GM12891 (cell line): ENCODE measurements at regions not wholly inside any gene's neighbourhood (a gene's known extent, or its start where the extent isn't known, plus 50 kb on each side); places are given as distances from the start of the nearest gene placed in this dataset.

Experiments
- PAX5 ChIP-seq: IDR thresholded peaks from 2 replicates; pipeline ENCODE4 v1.6.1; 2011; ENCODE audit warnings: low read length, moderate library complexity, mild to moderate bottlenecking; ENCODE audit not compliant: insufficient read depth, severe bottlenecking
- POLR2A ChIP-seq: IDR thresholded peaks from 2 replicates; pipeline ENCODE4 v1.6.1; 2011; ENCODE audit warnings: low read depth, low read length, control low read depth
- POLR2AphosphoS5 ChIP-seq: IDR thresholded peaks from 2 replicates; pipeline ENCODE4 v1.6.1; 2011; ENCODE audit warnings: low read depth, low read length, control low read depth
- SPI1 ChIP-seq: IDR thresholded peaks from 2 replicates; pipeline ENCODE4 v1.6.1; 2011; ENCODE audit warnings: low read depth, low read length, control low read depth
- TAF1 ChIP-seq: IDR thresholded peaks from 2 replicates; pipeline ENCODE4 v1.6.1; 2011; ENCODE audit warnings: low read depth, low read length, control low read depth

DNA sequence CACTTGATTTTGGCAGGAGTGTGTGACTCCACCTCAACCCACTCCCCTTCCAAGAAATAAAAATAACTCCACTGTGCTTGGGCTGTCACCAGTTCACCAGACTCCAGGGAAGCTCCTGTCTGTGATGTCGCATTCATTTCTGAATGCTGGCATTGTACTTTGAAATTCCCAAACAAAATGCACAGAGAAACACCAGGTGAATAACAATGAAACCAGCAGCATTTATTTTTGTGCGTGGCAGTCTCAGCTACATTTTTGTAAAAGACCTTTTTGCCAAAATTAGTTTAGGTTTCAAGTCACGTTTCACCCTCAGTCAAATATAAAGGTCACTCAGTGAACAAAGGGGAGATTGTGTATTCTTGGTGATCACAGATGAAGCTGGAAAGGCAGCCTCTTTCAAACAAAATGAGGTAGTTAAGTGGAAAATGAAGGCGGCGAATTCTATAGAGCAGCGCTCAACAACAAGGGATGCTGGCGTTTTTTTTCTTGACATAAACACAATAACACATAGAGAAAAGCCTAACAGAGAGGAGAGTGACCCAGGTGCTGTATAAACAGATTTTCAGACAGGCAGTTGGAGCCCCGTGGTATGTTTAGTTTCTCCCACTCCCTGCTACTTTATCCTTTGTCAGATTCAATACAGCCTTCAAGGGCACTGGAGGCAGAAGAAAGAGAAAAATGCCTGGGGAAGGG lies 210.3 kb upstream of the GCFC2 start:
- TF ChIP-seq POLR2A (no peak), TAF1 (no peak), POLR2AphosphoS5 (no peak), SPI1 (no peak), PAX5 (no peak)
